ENCODE measurements at regions not wholly inside any gene's neighbourhood (a gene's known extent, or its start where the extent isn't known, plus 50 kb on each side); places are given as distances from the start of the nearest gene placed in this dataset.

GRCh38 chr12:123041811-123042655, 61.6 kb downstream of the ARL6IP4 start:
- no peak overlapping the region for H3K9ac ChIP-seq (ENCODE audit: low read length)
- H3K4me3 ChIP-seq (ENCODE audit: low read length): no peak overlapping the region
- H3K9me2 ChIP-seq (ENCODE audit: insufficient read depth, low read length): no peaks in the 10 kb centered on the region
- H3F3A ChIP-seq (ENCODE audit: insufficient read depth, low read length, poor library complexity, severe bottlenecking): no peaks in the 10 kb centered on the region
- H3K27me3 ChIP-seq (ENCODE audit: insufficient read depth, low read depth, low read length): no peaks in the 10 kb centered on the region
- no peaks in the 10 kb centered on the region for H3K36me3 ChIP-seq (ENCODE audit: insufficient read depth, low read length)
- H2AFZ ChIP-seq (ENCODE audit: low read depth, low read length): no peak overlapping the region
- no peaks in the 10 kb centered on the region for H3K9me3 ChIP-seq (ENCODE audit: low read length)
- H3K27ac ChIP-seq (ENCODE audit: low read length): no peak overlapping the region
- no peaks in the 10 kb centered on the region for H4K20me1 ChIP-seq (ENCODE audit: insufficient read depth)
- H3K4me2 ChIP-seq (ENCODE audit: low read length): no peak overlapping the region
- TF ChIP-seq RAD21 (conservative IDR thresholded peaks at IDR 0.05): no peak
- no peak for TF ChIP-seq POLR2AphosphoS5 (IDR thresholded peaks at IDR 0.05)
- no peak for TF ChIP-seq SMC3 (conservative IDR thresholded peaks at IDR 0.05; ENCODE audit: poor library complexity)
- TF ChIP-seq MXI1 (conservative IDR thresholded peaks at IDR 0.05; ENCODE audit: poor library complexity, severe bottlenecking): no peak
- no peak for TF ChIP-seq EZH2 (IDR thresholded peaks at IDR 0.05; ENCODE audit: borderline replicate concordance, insufficient read depth, low read length, poor library complexity, severe bottlenecking)
- no peak for TF ChIP-seq TAF1 (IDR thresholded peaks at IDR 0.05; ENCODE audit: low read depth)
- TF ChIP-seq REST (IDR thresholded peaks at IDR 0.05; ENCODE audit: borderline replicate concordance): no peak
- TF ChIP-seq EP300 (conservative IDR thresholded peaks at IDR 0.05; ENCODE audit: poor library complexity, severe bottlenecking): no peak
- no peak for TF ChIP-seq CTCF (IDR thresholded peaks at IDR 0.05; ENCODE audit: poor library complexity, severe bottlenecking)
- H3K79me2 ChIP-seq (replicated peaks; ENCODE audit: insufficient read depth, low read length): no peaks in the 10 kb centered on the region

- Histone ChIP-seq H3K9ac (ENCODE audit: low read length) (no peak overlapping the region), H3K9me2 (ENCODE audit: insufficient read depth, low read length) (no peaks in the 10 kb centered on the region), H3K4me2 (ENCODE audit: low read length) (no peak overlapping the region), H3K79me2 (replicated peaks; ENCODE audit: insufficient read depth, low read length) (no peaks in the 10 kb centered on the region), H3K4me3 (ENCODE audit: low read length) (no peak overlapping the region), H3K27me3 (ENCODE audit: insufficient read depth, low read depth, low read length) (no peaks in the 10 kb centered on the region), H3K9me3 (ENCODE audit: low read length) (no peaks in the 10 kb centered on the region), H2AFZ (ENCODE audit: low read depth, low read length) (no peak overlapping the region), H3K36me3 (ENCODE audit: insufficient read depth, low read length) (no peaks in the 10 kb centered on the region), H3F3A (ENCODE audit: insufficient read depth, low read length, poor library complexity, severe bottlenecking) (no peaks in the 10 kb centered on the region), H4K20me1 (ENCODE audit: insufficient read depth) (no peaks in the 10 kb centered on the region), H3K27ac (ENCODE audit: low read length) (no peak overlapping the region)
- TF ChIP-seq REST (IDR thresholded peaks at IDR 0.05; ENCODE audit: borderline replicate concordance): no peak
- no peak for TF ChIP-seq RAD21 (conservative IDR thresholded peaks at IDR 0.05)
- no peak for TF ChIP-seq CTCF (IDR thresholded peaks at IDR 0.05; ENCODE audit: poor library complexity, severe bottlenecking)
- TF ChIP-seq EP300 (conservative IDR thresholded peaks at IDR 0.05; ENCODE audit: poor library complexity, severe bottlenecking): no peak
- TF ChIP-seq TAF1 (IDR thresholded peaks at IDR 0.05; ENCODE audit: low read depth): no peak
- TF ChIP-seq MXI1 (conservative IDR thresholded peaks at IDR 0.05; ENCODE audit: poor library complexity, severe bottlenecking): no peak
- TF ChIP-seq EZH2 (IDR thresholded peaks at IDR 0.05; ENCODE audit: borderline replicate concordance, insufficient read depth, low read length, poor library complexity, severe bottlenecking): no peak
- no peak for TF ChIP-seq POLR2AphosphoS5 (IDR thresholded peaks at IDR 0.05)
Observed at GRCh38 chr12:123041042-123041531, 60.6 kb downstream of the ARL6IP4 start.
